GM12872 (cell line): ENCODE measurements at regions not wholly inside any gene's neighbourhood (a gene's known extent, or its start where the extent isn't known, plus 50 kb on each side); places are given as distances from the start of the nearest gene placed in this dataset.

Source experiments
- TF ChIP-seq, protein P1 (sequence below): IDR thresholded peaks from 3 replicates; pipeline ENCODE4 v1.5.1; 2011; ENCODE audit warnings: low read depth, mild to moderate bottlenecking, low read length, moderate library complexity; ENCODE audit not compliant: insufficient read depth

DNA sequence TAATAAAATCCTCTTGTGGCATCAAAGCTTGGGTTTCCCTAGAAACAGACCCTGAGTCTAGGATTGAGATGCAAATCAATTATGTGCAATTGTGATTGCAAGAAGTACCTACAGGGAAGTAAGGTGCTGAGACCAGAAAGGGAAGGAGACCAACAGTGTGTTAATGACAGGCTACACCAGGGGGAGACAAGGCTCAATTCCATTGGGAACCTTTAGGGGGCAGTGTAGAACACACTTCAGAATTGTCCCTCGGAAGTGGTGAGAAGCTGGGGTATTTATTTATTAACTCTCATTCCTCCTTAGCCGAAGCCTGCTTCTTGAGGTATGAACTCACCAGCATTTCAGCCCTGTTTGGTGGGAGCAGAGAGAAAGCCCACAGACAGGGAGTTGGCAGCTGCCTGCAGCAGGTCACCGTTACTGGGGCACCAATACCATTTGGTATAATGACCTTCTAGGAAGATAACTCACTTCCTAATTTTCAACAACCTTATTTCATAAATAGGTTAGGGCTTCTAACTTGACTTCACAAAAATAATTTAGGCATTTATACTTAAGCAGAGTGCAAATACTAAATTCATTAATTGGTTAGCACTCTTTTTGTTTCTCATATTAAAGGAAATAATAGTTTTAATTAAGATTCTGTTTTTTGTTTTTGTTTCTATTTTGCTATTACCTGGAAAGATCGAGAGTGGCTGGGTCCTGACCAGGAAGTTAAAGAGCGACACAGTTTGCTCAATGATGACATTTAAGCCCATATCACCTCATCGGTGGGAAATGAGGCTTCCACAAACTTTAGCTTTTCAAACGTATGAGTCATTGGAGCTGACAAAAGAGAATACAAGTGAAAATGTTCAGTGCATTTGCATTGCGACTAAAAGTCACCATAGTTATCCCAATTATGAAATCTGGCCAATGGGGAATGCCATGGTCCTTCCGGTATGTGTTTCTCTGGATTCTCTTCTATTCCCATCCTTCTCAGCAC lies 94.8 kb downstream of the BTBD3 start:
- TF ChIP-seq, protein P1, sequence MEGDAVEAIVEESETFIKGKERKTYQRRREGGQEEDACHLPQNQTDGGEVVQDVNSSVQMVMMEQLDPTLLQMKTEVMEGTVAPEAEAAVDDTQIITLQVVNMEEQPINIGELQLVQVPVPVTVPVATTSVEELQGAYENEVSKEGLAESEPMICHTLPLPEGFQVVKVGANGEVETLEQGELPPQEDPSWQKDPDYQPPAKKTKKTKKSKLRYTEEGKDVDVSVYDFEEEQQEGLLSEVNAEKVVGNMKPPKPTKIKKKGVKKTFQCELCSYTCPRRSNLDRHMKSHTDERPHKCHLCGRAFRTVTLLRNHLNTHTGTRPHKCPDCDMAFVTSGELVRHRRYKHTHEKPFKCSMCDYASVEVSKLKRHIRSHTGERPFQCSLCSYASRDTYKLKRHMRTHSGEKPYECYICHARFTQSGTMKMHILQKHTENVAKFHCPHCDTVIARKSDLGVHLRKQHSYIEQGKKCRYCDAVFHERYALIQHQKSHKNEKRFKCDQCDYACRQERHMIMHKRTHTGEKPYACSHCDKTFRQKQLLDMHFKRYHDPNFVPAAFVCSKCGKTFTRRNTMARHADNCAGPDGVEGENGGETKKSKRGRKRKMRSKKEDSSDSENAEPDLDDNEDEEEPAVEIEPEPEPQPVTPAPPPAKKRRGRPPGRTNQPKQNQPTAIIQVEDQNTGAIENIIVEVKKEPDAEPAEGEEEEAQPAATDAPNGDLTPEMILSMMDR = peak; percentile 97

DNA sequence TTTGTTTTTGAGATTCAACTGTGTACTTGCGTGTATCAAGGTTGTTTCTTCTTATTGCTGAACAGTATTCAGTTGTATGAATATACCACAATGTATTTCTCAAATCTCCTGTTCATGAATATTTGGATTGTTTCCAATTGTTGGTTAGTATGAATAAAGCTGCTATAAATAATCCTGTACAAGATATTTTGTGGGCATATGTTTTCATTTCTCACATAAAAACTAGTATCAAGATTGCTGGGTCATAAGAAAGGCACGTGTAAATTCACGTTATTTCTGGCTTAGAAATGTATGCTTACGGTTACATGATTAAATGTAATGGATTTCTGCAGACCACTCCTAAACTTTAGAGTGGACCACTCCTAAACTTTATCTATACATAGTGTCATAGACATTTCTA lies 96.6 kb downstream of the BTBD3 start:
- TF ChIP-seq, protein P1 = no peak

DNA sequence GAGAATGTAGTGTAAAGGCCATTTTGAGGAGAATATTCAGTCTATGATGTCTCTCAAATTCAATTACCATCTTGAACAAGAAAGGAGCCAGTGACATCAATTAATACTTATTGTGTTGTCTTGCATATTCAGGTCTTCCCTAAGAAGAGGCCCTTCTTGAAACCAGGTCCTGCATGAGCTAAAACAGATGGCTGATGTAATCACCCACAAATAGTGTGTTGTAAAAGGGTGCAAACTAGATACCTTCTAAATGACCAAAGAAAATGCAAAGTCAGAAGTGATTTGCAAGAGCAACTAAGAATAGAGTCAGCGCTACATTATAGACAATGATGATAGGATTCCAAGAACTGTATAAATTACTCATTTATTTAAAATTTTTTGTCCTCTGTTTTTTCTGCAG lies 97.0 kb downstream of the BTBD3 start:
- TF ChIP-seq, protein P1 = no peak

DNA sequence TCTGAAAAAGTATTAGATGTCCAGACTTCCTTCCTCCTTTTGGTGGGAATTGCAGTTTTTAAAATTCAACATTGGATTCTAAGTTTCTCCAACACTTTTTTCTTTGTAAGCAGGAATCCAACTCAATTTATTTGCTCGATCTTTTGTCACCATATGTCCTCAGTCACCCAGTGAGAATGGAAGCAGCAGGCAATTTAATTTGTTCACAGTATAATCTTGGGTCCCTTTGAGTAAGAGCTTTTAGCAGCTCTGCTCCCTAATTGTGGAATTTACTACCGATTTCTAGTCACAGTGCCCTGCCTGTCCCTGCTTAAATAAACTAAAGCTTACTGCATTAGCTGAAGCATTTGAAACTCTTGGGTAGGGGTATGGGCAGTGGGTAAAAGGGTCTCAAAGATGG lies 98.6 kb downstream of the BTBD3 start:
- TF ChIP-seq, protein P1 = no peak

DNA sequence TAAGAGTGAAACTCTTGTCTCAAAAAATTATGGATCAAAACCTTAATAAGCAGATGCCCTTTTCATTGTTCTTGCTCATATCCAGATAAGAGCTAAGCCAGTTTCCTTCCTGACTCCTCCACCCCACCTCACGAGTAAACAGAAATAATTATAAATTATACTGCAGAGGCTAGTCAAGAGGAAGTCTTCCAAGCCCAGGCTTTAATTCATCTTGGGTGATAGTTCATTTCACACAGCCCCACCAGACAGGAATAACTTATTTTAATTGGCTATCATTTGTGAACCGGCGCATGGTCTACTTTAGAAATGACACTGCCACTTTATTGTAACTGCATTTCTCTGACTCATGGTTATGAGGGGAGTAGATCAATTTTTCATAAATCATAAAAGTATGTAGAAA lies 102.0 kb downstream of the BTBD3 start:
- TF ChIP-seq, protein P1 = no peak

DNA sequence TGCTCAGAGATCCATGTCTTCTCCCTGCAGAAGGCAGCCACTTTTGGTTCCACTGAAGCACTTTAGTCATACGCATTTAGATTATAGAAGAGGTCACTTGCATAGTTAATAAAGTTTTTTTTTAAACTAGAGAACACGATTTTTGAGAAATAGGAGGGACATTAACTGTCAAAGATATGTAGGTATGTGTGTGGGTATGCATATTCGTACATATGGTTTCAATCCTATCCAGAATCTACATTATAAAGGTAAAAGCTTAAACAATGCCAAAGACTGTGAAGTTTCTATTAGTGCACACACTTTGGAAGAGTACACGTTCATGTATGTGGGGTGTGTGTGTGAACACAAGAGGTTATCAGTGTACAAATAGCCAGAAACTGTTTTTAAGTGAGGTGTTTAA lies 103.2 kb downstream of the BTBD3 start:
- TF ChIP-seq, protein P1 = no peak

DNA sequence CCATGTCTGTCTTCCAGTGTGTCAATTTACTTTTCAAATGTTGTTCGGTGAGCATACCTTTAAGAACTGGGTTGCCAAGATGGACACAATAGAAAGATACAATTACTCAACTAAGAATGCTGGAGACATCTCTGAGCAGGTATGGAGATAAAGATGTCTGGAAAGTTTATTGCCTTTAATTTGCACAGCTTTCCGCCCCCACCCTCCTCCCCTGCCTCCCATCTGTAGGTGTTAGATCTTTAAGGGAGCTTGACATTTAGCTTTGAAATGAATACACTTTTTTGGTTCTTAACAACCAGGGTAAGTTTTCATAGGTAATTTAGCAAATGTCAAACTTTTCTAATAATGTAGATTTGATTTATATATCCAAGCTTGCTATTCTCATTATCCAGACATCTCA lies 104.4 kb downstream of the BTBD3 start:
- TF ChIP-seq, protein P1 = no peak
